Motor neuron (in vitro differentiated cells): ENCODE measurements at regions not wholly inside any gene's neighbourhood (a gene's known extent, or its start where the extent isn't known, plus 50 kb on each side); places are given as distances from the start of the nearest gene placed in this dataset.
"Not testable (repeated sequence)": the region's sequence is repeated elsewhere in the genome, so short reads cannot be mapped to it uniquely, and the experiment has no call there.

Experiments
- ATAC-seq, 8 experiments: fragments of 200-7000 bp; cut with Tn5 transposase; replicated peaks in 6 of 8; 2 replicates each; pipeline ENCODE4 v1.8.0; 2021; ENCODE audit warnings: mild to moderate bottlenecking in 8 of 8, moderate library complexity in 8 of 8
- H3K27ac ChIP-seq, 2 donors: fragments of 250-450 bp; sonication (Bioruptor Pico); 2 replicates each; pipeline ENCODE4 v1.9.0; 2021; ENCODE audit warnings: antibody characterized with exemption in 2 of 2, mild to moderate bottlenecking in 2 of 2, moderate library complexity in 1 of 2
- H3K4me1 ChIP-seq, 2 donors: fragments of 250-450 bp; sonication (Bioruptor Pico); replicated peaks in 1 of 2; 2 replicates each; pipeline ENCODE4 v1.6.1; 2021; ENCODE audit warnings: antibody characterized with exemption in 2 of 2, mild to moderate bottlenecking in 2 of 2, moderate library complexity in 1 of 2
- H3K4me3 ChIP-seq, 5 donors: fragments of 250-450 bp; sonication (Bioruptor Pico); 2 replicates each; pipeline ENCODE4 v1.9.0; 2021; ENCODE audit warnings: antibody characterized with exemption in 5 of 5, mild to moderate bottlenecking in 5 of 5, moderate library complexity in 4 of 5
- WGBS, 10 experiments: fragments of 450-650 bp; shearing (Covaris generic); methylation state at CpG; one replicate each; pipeline ENCODE4 v1.0.0; 2022; 5-methylcytosine and 5-hydroxymethylcytosine counted together
- in situ Hi-C, 9 experiments: fragments of 400-800 bp; cut with MboI; loops; one replicate each; pipeline ENCODE4 v1.15.0; 2021; ENCODE audit warnings: low sequenced_read_pairs in 9 of 9, low pct_unique_long_range_greater_than_20kb in 2 of 9; ENCODE audit not compliant: unreplicated experiment in 9 of 9

GRCh38 chr12:34602213-34602940, 580.1 kb downstream of the ALG10 start:
- ATAC-seq: no peak
- WGBS, 10 experiments: 20 to 80% (median 40%) methylated on average over 1 to 10 of the region's 22 CpGs; no CpG with 5 or more reads in 2 of the 10 experiments
- in situ Hi-C loops: no loop called here
- H3K27ac ChIP-seq: no peak overlapping the region
- H3K4me1 ChIP-seq: no peaks in the 10 kb centered on the region
- no peak overlapping the region for H3K4me3 ChIP-seq

GRCh38 chr12:34603382-34604035, 581.2 kb downstream of the ALG10 start:
- in situ Hi-C loops: no loop called here
- ATAC-seq: no peak
- no peak overlapping the region for H3K27ac ChIP-seq
- H3K4me3 ChIP-seq: no peak overlapping the region
- H3K4me1 ChIP-seq: no peaks in the 10 kb centered on the region
- WGBS, 10 experiments: 15 to 100% (median 43%) methylated on average over 1 to 14 of the region's 21 CpGs

GRCh38 chr12:34604227-34604626, 581.9 kb downstream of the ALG10 start:
- Histone ChIP-seq H3K4me3 (no peak overlapping the region), H3K27ac (no peak overlapping the region), H3K4me1 (no peaks in the 10 kb centered on the region)
- 21 to 40% (median 25%) methylated on average over 1 to 3 of the region's 7 CpGs; no CpG with 5 or more reads in 7 of the 10 experiments for WGBS, 10 experiments
- in situ Hi-C loops: no loop called here
- no peak for ATAC-seq

- Histone ChIP-seq H3K27ac (no peak overlapping the region), H3K4me1 (no peaks in the 10 kb centered on the region), H3K4me3 (no peak overlapping the region)
- in situ Hi-C loops: no loop called here
- WGBS, 10 experiments: 30 to 66% (median 54%) methylated on average over 2 to 20 of the region's 37 CpGs; no CpG with 5 or more reads in 4 of the 10 experiments
- no peak for ATAC-seq
Measured at GRCh38 chr12:34604631-34605509, 582.6 kb downstream of the ALG10 start.

- ATAC-seq: no peak
- in situ Hi-C loops: no loop called here
- Histone ChIP-seq H3K4me1 (no peaks in the 10 kb centered on the region), H3K4me3 (no peak overlapping the region), H3K27ac (no peak overlapping the region)
- 0 to 100% (median 30%) methylated on average over 1 to 6 of the region's 15 CpGs; no CpG with 5 or more reads in 5 of the 10 experiments for WGBS, 10 experiments
Measured at GRCh38 chr12:34605510-34605887, 583.2 kb downstream of the ALG10 start.

GRCh38 chr12:34605955-34606748, 583.9 kb downstream of the ALG10 start:
- WGBS, 10 experiments: 10 to 72% (median 50%) methylated on average over 2 to 9 of the region's 27 CpGs; no CpG with 5 or more reads in 6 of the 10 experiments
- Histone ChIP-seq H3K4me3 (no peak overlapping the region), H3K4me1 (no peaks in the 10 kb centered on the region), H3K27ac (no peak overlapping the region)
- in situ Hi-C loops: no loop called here
- no peak for ATAC-seq

GRCh38 chr12:34606749-34607519, 584.6 kb downstream of the ALG10 start:
- Histone ChIP-seq H3K27ac (no peak overlapping the region), H3K4me3 (no peak overlapping the region), H3K4me1 (no peaks in the 10 kb centered on the region)
- WGBS, 10 experiments: 0 to 73% (median 31%) methylated on average over 1 to 12 of the region's 24 CpGs; no CpG with 5 or more reads in 4 of the 10 experiments
- no peak for ATAC-seq
- in situ Hi-C loops: no loop called here

- ATAC-seq: no peak
- H3K4me3 ChIP-seq: no peak overlapping the region
- H3K27ac ChIP-seq: no peak overlapping the region
- 0 to 100% (median 55%) methylated on average over 1 to 8 of the region's 14 CpGs for WGBS, 10 experiments
- in situ Hi-C loops: no loop called here
- no peaks in the 10 kb centered on the region for H3K4me1 ChIP-seq
Measured at GRCh38 chr12:34607520-34608195, 585.4 kb downstream of the ALG10 start.

- H3K4me1 ChIP-seq, H3K27ac ChIP-seq, H3K4me3 ChIP-seq, in situ Hi-C loops, ATAC-seq: not testable (repeated sequence)
- 0 to 60% methylated on average over 1 of the region's 2 CpGs; no CpG with 5 or more reads in 8 of the 10 experiments for WGBS, 10 experiments
Measured at GRCh38 chr12:34613988-34614387, 591.7 kb downstream of the ALG10 start.

- no peak for ATAC-seq
- H3K4me3 ChIP-seq: no peak overlapping the region
- H3K27ac ChIP-seq: no peak overlapping the region
- WGBS, 10 experiments: 2 to 39% (median 22%) methylated on average over 4 to 7 of the region's 7 CpGs
- H3K4me1 ChIP-seq: no peaks in the 10 kb centered on the region
- in situ Hi-C loops: no loop called here
Measured at GRCh38 chr12:34625116-34625515, 602.8 kb downstream of the ALG10 start.

GRCh38 chr12:34626363-34627157, 604.3 kb downstream of the ALG10 start:
- WGBS, 10 experiments: 4 to 41% (median 20%) methylated on average over 1 to 5 of the region's 5 CpGs; no CpG with 5 or more reads in 1 of the 10 experiments
- Histone ChIP-seq H3K4me1 (no peaks in the 10 kb centered on the region), H3K27ac (no peak overlapping the region), H3K4me3 (no peak overlapping the region)
- in situ Hi-C loops: no loop called here
- ATAC-seq: no peak
